ENCODE measurements at regions not wholly inside any gene's neighbourhood (a gene's known extent, or its start where the extent isn't known, plus 50 kb on each side); places are given as distances from the start of the nearest gene placed in this dataset.
A peak's percentile ranks its signal among the peaks of the same experiment; 100 is the strongest.
"Not testable (repeated sequence)": the region's sequence is repeated elsewhere in the genome, so short reads cannot be mapped to it uniquely, and the experiment has no call there.

- DNase-seq: no peak
These were observed 315.6 kb upstream of the KCND2 start for GRCh38 chr7:119957335-119957734.

- DNase-seq: no peak
These were observed 313.2 kb upstream of the KCND2 start for GRCh38 chr7:119959811-119960210.

- DNase-seq: no peak
These were observed 309.3 kb upstream of the KCND2 start for GRCh38 chr7:119963654-119964053.

- DNase-seq: no peak
These were observed 308.9 kb upstream of the KCND2 start for GRCh38 chr7:119964065-119964464.

- no peak for DNase-seq
These were observed 308.0 kb upstream of the KCND2 start for GRCh38 chr7:119964788-119965542.

- no peak for DNase-seq
These were observed 305.8 kb upstream of the KCND2 start for GRCh38 chr7:119967221-119967620.

- not testable (repeated sequence) for DNase-seq
These were observed 304.6 kb upstream of the KCND2 start for GRCh38 chr7:119968411-119968810.

- DNase-seq: no peak
These were observed 303.9 kb upstream of the KCND2 start for GRCh38 chr7:119969054-119969453.

- no peak for DNase-seq
These were observed 303.2 kb upstream of the KCND2 start for GRCh38 chr7:119969763-119970162.

- DNase-seq: no peak
These were observed 298.0 kb upstream of the KCND2 start for GRCh38 chr7:119974972-119975371.

- DNase-seq: no peak
These were observed 290.1 kb upstream of the KCND2 start for GRCh38 chr7:119982884-119983283.

- DNase-seq: no peak
These were observed 289.5 kb upstream of the KCND2 start for GRCh38 chr7:119983468-119983867.

GRCh38 chr7:119984247-119984646 lies 288.7 kb upstream of the KCND2 start:
- DNase-seq: no peak

- no peak for DNase-seq
These were observed 284.6 kb upstream of the KCND2 start for GRCh38 chr7:119988401-119988800.

GRCh38 chr7:119994928-119995327 lies 278.0 kb upstream of the KCND2 start:
- no peak for DNase-seq

GRCh38 chr7:119996634-119997033 lies 276.3 kb upstream of the KCND2 start:
- DNase-seq: peak in 1 of 5 experiments; percentile 30

- no peak for DNase-seq
These were observed 273.1 kb upstream of the KCND2 start for GRCh38 chr7:119999738-120000475.

- no peak for DNase-seq
These were observed 267.3 kb upstream of the KCND2 start for GRCh38 chr7:120005720-120006119.

GRCh38 chr7:120014301-120014700 lies 258.7 kb upstream of the KCND2 start:
- DNase-seq: not testable (repeated sequence)

- DNase-seq: no peak
These were observed 258.0 kb upstream of the KCND2 start for GRCh38 chr7:120014925-120015465.

GRCh38 chr7:120021085-120021484 lies 251.9 kb upstream of the KCND2 start:
- DNase-seq: no peak

- DNase-seq: no peak
These were observed 249.3 kb upstream of the KCND2 start for GRCh38 chr7:120023494-120024167.

- DNase-seq: no peak
These were observed 244.3 kb upstream of the KCND2 start for GRCh38 chr7:120028636-120029035.
